A549 (cell line): ENCODE measurements at regions not wholly inside any gene's neighbourhood (a gene's known extent, or its start where the extent isn't known, plus 50 kb on each side); places are given as distances from the start of the nearest gene placed in this dataset.

Experiments
- ATAC-seq, 2 experiments: fragments of 200-7000 bp in 1 of 2; fragments of >200 bp in 1 of 2; cut with Nextera tagmentation in 1 of 2; cut with Tn5 transposase in 1 of 2; 3 replicates each; pipeline versions ENCODE4 v1.8.0 to v1.9.1; 2018 to 2020; ENCODE audit warnings: mild to moderate bottlenecking in 1 of 2, moderate library complexity in 1 of 2
- CTCF ChIA-PET: fragments of 300-600 bp; sonication (Branson Sonifier 250); formaldehyde crosslinking; extraction: SDS; loops from one replicate; lab custom pipeline; 2021; ENCODE audit warnings: antibody characterized with exemption, inconsistent platforms; lab: Yijun Ruan, JAX
- POLR2A ChIA-PET: fragments of 350-600 bp; formaldehyde crosslinking; extraction: SDS; loops from one replicate; lab custom pipeline; 2021; ENCODE audit warnings: antibody characterized with exemption, inconsistent platforms; lab: Yijun Ruan, JAX
- DNase-seq, 2 experiments: peaks; one replicate each; pipeline versions ENCODE4 v3.0.0 to v3.0.0-alpha.2; 2011 to 2016; ENCODE audit warnings: low read depth in 1 of 2, low spot score in 1 of 2
- FAIRE-seq: peaks from 2 replicates; lab custom pipeline; 2011; peaks lifted over from hg19 to GRCh38; lab: Jason Lieb, UNC
- H3K27ac ChIP-seq, 2 experiments: fragments of >200 bp; sonication (Bioruptor Twin); formaldehyde crosslinking; 3 replicates each; pipeline ENCODE4 v1.5.1; 2016 to 2017
- H3K4me1 ChIP-seq: fragments of >200 bp; sonication (Bioruptor Twin); formaldehyde crosslinking; 3 replicates; pipeline ENCODE4 v1.6.1; 2016
- H3K4me2 ChIP-seq: fragments of >200 bp; sonication (Bioruptor Twin); formaldehyde crosslinking; 3 replicates; pipeline ENCODE4 v1.6.1; 2016
- H3K4me3 ChIP-seq: fragments of >200 bp; sonication (Bioruptor Twin); formaldehyde crosslinking; 3 replicates; pipeline ENCODE4 v1.5.1; 2016
- H3K9me3 ChIP-seq: fragments of >200 bp; sonication (Bioruptor Twin); formaldehyde crosslinking; 3 replicates; pipeline ENCODE4 v1.6.1; 2016
- FOSB ChIP-seq: fragments of 250-450 bp; sonication (Bioruptor Pico); IDR thresholded peaks from 2 replicates; pipeline ENCODE4 v1.5.0; 2020; ENCODE audit warnings: mild to moderate bottlenecking, moderate library complexity
- FOSL2 ChIP-seq, 2 experiments: fragments of 450-650 bp in 1 of 2; fragments of >200 bp in 1 of 2; sonication (Bioruptor Twin) in 1 of 2; formaldehyde crosslinking; IDR thresholded peaks; 2 replicates each; pipeline versions ENCODE4 v1.5.0 to v1.6.1; 2016 to 2020; ENCODE audit warnings: mild to moderate bottlenecking in 1 of 2, moderate library complexity in 1 of 2
- HEYL ChIP-seq: fragments of 250-450 bp; sonication (Bioruptor Pico); IDR thresholded peaks from 2 replicates; pipeline ENCODE4 v1.8.0; 2021; ENCODE audit warnings: mild to moderate bottlenecking, moderate library complexity
- HOXA7 ChIP-seq: fragments of 250-450 bp; sonication (Bioruptor Pico); IDR thresholded peaks from 2 replicates; pipeline ENCODE4 v1.5.0; 2020; ENCODE audit warnings: mild to moderate bottlenecking, moderate library complexity
- HOXB5 ChIP-seq: fragments of 250-450 bp; sonication (Bioruptor Pico); IDR thresholded peaks from 2 replicates; pipeline ENCODE4 v1.5.0; 2020; ENCODE audit warnings: mild to moderate bottlenecking, moderate library complexity
- JUNB ChIP-seq: fragments of >200 bp; sonication (Bioruptor Twin); formaldehyde crosslinking; IDR thresholded peaks from 2 replicates; pipeline ENCODE4 v1.6.1; 2016
- KDM1A ChIP-seq: fragments of 200-600 bp; sonication (generic); IDR thresholded peaks from 2 replicates; pipeline ENCODE4 v1.6.1; 2016; ENCODE audit warnings: low read depth, mild to moderate bottlenecking
- MAFK ChIP-seq: fragments of 450-650 bp; IDR thresholded peaks from 2 replicates; pipeline ENCODE4 v1.6.1; 2014; ENCODE audit not compliant: partially characterized antibody
- MAZ ChIP-seq: fragments of 150-350 bp; IDR thresholded peaks from 2 replicates; pipeline ENCODE4 v1.6.1; 2014; ENCODE audit warnings: antibody characterized with exemption, low read depth, low read length, borderline replicate concordance
- NFE2L2 ChIP-seq: fragments of 150-350 bp; conservative IDR thresholded peaks from 2 replicates; pipeline ENCODE4 v1.6.1; 2014; ENCODE audit warnings: low read length
- RCOR1 ChIP-seq: fragments of 150-350 bp; IDR thresholded peaks from 2 replicates; pipeline ENCODE4 v1.6.1; 2014; ENCODE audit warnings: antibody characterized with exemption, low read length, low read depth
- SREBF2 ChIP-seq: fragments of 450-650 bp; IDR thresholded peaks from 2 replicates; pipeline ENCODE4 v1.6.1; 2014; ENCODE audit warnings: mild to moderate bottlenecking, moderate library complexity
- TFCP2L1 ChIP-seq: fragments of 250-450 bp; sonication (Bioruptor Pico); IDR thresholded peaks from 2 replicates; pipeline ENCODE4 v1.5.0; 2021; ENCODE audit warnings: mild to moderate bottlenecking
- ZNF302 ChIP-seq: fragments of 250-450 bp; sonication (Bioruptor Pico); IDR thresholded peaks from 2 replicates; pipeline ENCODE4 v1.9.0; 2021; ENCODE audit warnings: inconsistent platforms, mild to moderate bottlenecking, moderate library complexity
- ZSCAN20 ChIP-seq: fragments of 250-450 bp; sonication (Bioruptor Pico); IDR thresholded peaks from 2 replicates; pipeline ENCODE4 v1.8.0; 2022; ENCODE audit warnings: mild to moderate bottlenecking, moderate library complexity
- WGBS: methylation state at CpG from one replicate; pipeline ENCODE4 v1.1.6; 2017; ENCODE audit errors: missing lambda C conversion rate; 5-methylcytosine and 5-hydroxymethylcytosine counted together
- TF ChIP-seq, protein P1 (sequence below): fragments of 250-450 bp; sonication (Bioruptor Pico); IDR thresholded peaks from 2 replicates; pipeline ENCODE4 v1.5.0; 2020; ENCODE audit warnings: low read depth, mild to moderate bottlenecking, moderate library complexity
- TF ChIP-seq, protein P2 (sequence below): IDR thresholded peaks from 2 replicates; pipeline ENCODE4 v1.6.1; 2012
- TF ChIP-seq, protein P3 (sequence below): IDR thresholded peaks from 2 replicates; pipeline ENCODE4 v1.6.1; 2012
- TF ChIP-seq, protein P4 (sequence below): fragments of 150-350 bp; IDR thresholded peaks from 2 replicates; pipeline ENCODE4 v1.6.1; 2014; ENCODE audit warnings: low read depth, mild to moderate bottlenecking, low read length

DNA sequence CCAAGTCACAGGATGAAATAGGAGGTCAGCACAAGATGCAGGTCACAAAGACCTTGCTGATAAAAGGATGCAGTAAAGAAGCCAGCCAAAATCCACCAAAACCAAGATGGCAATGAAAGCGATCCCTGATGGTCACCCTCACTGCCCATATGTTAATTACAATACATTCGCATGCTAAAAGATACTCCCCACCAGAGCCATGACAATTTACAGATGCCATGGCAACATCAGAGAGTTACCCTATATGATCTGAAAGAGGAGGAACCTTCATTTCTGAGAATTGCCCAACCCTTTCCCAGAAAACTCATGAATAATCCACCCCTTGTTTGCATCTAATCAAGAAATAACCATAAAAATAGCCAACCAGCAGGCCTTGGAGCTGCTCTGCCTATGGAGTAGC, 709.8 kb downstream of the METTL4 start:
- no peak for FAIRE-seq
- 62% methylated on average over 2 of the region's 2 CpGs for WGBS
- Histone ChIP-seq H3K4me2 (no peak overlapping the region), H3K27ac (no peak overlapping the region)
- CTCF ChIA-PET = no interaction called here
- TF ChIP-seq, protein P1, sequence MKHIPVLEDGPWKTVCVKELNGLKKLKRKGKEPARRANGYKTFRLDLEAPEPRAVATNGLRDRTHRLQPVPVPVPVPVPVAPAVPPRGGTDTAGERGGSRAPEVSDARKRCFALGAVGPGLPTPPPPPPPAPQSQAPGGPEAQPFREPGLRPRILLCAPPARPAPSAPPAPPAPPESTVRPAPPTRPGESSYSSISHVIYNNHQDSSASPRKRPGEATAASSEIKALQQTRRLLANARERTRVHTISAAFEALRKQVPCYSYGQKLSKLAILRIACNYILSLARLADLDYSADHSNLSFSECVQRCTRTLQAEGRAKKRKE (CRISPR knock-in tag) = no peak
- no peak for TF ChIP-seq TFCP2L1 (CRISPR knock-in tag)
- no peak for TF ChIP-seq FOSB
- TF ChIP-seq, protein P2, sequence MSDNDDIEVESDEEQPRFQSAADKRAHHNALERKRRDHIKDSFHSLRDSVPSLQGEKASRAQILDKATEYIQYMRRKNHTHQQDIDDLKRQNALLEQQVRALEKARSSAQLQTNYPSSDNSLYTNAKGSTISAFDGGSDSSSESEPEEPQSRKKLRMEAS = no peak
- TF ChIP-seq HEYL = no peak
- no peak for TF ChIP-seq KDM1A
- TF ChIP-seq FOSL2 (IDR thresholded peaks at IDR 0.05) = no peak
- no peak for TF ChIP-seq FOSL2 (CRISPR knock-in tag; IDR thresholded peaks at IDR 0.05)
- no peak for TF ChIP-seq NFE2L2
- no peak for TF ChIP-seq MAZ
- TF ChIP-seq, all 56 proteins: peak for 0
- ATAC-seq = no peak
- H3K4me1 ChIP-seq = no peaks in the 10 kb centered on the region
- no peak for DNase-seq
- H3K4me3 ChIP-seq = no peak overlapping the region
- H3K9me3 ChIP-seq = no peaks in the 10 kb centered on the region
- POLR2A ChIA-PET = no interaction called here

DNA sequence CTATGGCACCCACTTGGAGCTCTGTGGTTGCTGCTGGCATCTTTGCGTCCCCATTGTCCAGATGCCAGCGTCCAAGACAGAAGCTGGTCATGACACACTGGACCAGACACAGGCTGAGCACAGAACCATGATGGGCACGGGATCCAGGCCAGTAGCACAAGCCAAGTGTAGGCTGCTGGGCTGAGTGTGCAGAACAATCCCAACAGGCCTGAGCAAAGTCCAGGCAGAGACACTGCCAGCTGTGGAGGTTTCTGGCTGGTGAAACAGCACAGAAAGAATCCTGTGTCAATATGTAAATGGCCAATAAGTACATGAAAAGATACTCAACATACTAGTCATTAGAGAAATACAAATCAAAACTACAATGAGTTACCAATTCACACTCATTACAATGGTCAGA, 705.4 kb downstream of the METTL4 start:
- POLR2A ChIA-PET = no interaction called here

DNA sequence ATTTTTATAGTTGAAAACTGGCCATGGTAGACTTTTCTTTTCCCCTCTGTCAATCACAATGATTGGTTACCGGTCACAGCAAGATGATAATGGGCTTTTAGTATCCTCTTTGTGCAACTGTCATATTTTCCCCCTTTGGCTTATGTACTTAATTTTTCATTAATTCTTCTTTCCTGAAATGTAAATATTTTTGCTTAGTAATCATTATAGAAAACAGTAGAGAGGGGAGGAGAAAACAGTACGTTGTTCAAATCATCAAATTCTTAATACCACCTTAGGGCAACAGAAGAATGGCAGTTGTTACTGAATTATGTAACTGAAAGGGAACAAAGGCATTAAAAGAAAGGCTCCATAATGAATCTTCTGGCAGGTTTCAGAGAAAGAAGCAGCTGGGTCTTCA, 699.0 kb downstream of the METTL4 start:
- CTCF ChIA-PET = no interaction called here

More for the DNA sequence above, 705.4 kb downstream of the METTL4 start:
- ATAC-seq = no peak
- no peaks in the 10 kb centered on the region for H3K4me1 ChIP-seq
- DNase-seq = no peak
- no peak overlapping the region for H3K4me3 ChIP-seq
- 0% methylated on average over 1 of the region's 3 CpGs for WGBS
- no peak overlapping the region for H3K27ac ChIP-seq
- no peak overlapping the region for H3K4me2 ChIP-seq
- CTCF ChIA-PET = no interaction called here
- H3K9me3 ChIP-seq = no peaks in the 10 kb centered on the region
- no peak for FAIRE-seq
- TF ChIP-seq SREBF2 = no peak
- TF ChIP-seq, protein P3, sequence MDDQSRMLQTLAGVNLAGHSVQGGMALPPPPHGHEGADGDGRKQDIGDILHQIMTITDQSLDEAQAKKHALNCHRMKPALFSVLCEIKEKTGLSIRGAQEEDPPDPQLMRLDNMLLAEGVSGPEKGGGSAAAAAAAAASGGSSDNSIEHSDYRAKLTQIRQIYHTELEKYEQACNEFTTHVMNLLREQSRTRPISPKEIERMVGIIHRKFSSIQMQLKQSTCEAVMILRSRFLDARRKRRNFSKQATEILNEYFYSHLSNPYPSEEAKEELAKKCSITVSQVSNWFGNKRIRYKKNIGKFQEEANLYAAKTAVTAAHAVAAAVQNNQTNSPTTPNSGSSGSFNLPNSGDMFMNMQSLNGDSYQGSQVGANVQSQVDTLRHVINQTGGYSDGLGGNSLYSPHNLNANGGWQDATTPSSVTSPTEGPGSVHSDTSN = no peak
- TF ChIP-seq MAFK = no peak
- TF ChIP-seq HOXA7 (CRISPR knock-in tag) = no peak
- no peak for TF ChIP-seq RCOR1
- TF ChIP-seq JUNB = no peak
- no peak for TF ChIP-seq ZSCAN20 (CRISPR knock-in tag)
- TF ChIP-seq, protein P4, sequence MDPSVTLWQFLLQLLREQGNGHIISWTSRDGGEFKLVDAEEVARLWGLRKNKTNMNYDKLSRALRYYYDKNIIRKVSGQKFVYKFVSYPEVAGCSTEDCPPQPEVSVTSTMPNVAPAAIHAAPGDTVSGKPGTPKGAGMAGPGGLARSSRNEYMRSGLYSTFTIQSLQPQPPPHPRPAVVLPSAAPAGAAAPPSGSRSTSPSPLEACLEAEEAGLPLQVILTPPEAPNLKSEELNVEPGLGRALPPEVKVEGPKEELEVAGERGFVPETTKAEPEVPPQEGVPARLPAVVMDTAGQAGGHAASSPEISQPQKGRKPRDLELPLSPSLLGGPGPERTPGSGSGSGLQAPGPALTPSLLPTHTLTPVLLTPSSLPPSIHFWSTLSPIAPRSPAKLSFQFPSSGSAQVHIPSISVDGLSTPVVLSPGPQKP = no peak

DNA sequence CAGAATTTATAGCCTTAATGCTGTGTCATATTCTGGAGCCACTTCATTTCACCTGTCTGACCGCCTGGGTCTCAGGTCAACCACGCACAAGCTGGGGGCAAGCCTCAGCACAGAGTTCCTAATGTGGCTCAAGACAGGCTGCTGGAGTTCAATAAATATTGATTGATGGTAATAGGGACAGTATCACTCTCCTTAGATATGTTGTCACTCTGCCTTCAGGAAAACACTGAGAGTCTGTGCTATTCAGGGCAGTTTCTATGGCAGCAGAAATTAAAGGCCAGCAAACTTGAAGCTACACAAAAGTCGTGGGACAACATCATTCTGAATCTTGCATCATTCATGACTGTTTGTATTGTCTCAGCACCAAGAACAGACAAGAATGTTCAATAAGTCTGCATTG, 696.1 kb downstream of the METTL4 start:
- H3K4me2 ChIP-seq = no peak overlapping the region
- ATAC-seq (no peak), DNase-seq (no peak)
- TF ChIP-seq NFE2L2 (no peak), RCOR1 (no peak), ZNF302 (CRISPR knock-in tag) (no peak)
- TF ChIP-seq, all 56 proteins: peak for 0
- H3K4me3 ChIP-seq = no peak overlapping the region
- FAIRE-seq = no peak
- ChIA-PET POLR2A (no interaction called here), CTCF (interaction anchor here (1.2 kb wide), 1 partner anchor 12 kb away, joined by 3 read pairs; no protein-coding TSS in a partner anchor)
- H3K9me3 ChIP-seq = no peaks in the 10 kb centered on the region
- 5% methylated on average over 3 of the region's 3 CpGs for WGBS
- no peaks in the 10 kb centered on the region for H3K4me1 ChIP-seq
- H3K27ac ChIP-seq = no peak overlapping the region

More for the DNA sequence above, 699.0 kb downstream of the METTL4 start:
- TF ChIP-seq HOXB5 (CRISPR knock-in tag) = no peak
- peak; percentile 46 for TF ChIP-seq MAFK
- WGBS = 2% methylated on average over 2 of the region's 2 CpGs
- Histone ChIP-seq H3K4me2 (no peak overlapping the region), H3K4me3 (no peak overlapping the region), H3K27ac (no peak overlapping the region), H3K9me3 (no peaks in the 10 kb centered on the region), H3K4me1 (no peaks in the 10 kb centered on the region)
- ATAC-seq (no peak), DNase-seq (no peak), FAIRE-seq (no peak)
- POLR2A ChIA-PET = no interaction called here
